ENCODE measurements at regions not wholly inside any gene's neighbourhood (a gene's known extent, or its start where the extent isn't known, plus 50 kb on each side); places are given as distances from the start of the nearest gene placed in this dataset.
A peak's percentile ranks its signal among the peaks of the same experiment; 100 is the strongest.
"Not testable (repeated sequence)": the region's sequence is repeated elsewhere in the genome, so short reads cannot be mapped to it uniquely, and the experiment has no call there.

DNA sequence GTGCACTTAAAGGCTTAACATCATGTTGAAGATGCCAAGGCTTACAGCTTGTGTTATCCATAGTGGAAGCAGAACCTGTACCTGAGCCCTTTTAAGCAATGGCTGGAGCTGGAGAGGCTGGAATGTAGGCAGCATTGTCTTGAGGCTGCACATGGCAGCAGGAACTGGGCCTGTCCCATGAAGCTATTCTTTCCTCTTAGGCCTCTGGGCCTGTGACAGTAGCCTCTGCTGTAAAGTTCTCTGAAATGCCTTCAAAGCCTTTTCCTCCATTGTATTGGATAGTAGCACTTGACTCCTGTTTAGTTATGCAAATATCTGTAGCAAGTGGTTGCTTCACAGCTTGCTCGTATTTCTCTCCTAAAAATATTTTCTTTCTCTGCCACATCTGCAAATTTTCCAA lies 127.4 kb upstream of the ANO5 start:
- DNase-seq (ENCODE audit: low spot score): no peak

DNA sequence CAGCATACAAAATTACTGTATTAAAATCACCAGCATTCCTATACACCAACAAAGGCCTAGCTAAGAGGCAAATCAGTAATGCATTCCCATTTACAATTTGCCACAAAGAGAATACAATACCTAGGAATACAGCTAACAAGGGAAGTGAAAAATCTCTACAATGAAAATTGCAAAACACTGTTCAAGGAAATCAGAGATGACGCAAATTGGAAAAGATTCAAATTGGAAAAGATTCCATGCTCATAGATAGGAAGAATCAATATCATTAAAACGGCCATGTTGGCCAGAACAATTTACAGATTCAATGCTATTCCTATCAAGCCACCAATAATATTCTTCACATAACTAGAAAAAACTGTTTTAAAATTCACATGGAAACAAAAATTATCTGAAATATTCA lies 123.0 kb upstream of the ANO5 start:
- DNase-seq (ENCODE audit: low spot score): no peak

DNA sequence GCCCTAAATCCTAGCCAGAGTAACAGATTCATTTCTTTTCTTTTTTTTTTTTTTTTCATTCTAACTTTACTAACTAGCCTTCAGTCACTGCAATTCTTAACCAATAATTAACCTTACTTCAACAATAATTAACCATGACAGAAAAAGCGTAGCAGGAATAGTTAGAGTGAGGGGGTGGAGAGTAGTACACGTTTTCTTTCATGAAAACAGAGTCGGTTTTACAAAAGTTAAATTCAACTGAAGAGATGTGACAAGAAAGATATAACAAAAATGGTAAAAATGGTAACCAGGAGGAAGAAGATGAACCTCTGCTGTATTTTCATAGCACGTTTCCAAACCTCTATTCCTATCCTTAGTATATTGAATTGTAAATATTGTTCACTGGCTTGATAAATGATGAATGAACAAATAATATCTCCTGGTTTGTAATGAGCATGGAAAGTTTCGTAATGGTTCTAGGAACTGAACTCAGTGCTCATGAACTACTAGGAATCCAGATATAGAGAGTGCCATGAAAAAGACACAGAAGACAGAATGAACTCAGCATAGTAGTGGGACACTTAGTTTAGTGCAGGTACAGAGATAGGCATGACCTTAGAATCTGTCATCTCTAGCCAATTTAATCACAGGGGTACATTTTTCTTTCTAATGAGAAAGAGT lies 116.5 kb upstream of the ANO5 start:
- DNase-seq (ENCODE audit: low spot score): no peak

DNA sequence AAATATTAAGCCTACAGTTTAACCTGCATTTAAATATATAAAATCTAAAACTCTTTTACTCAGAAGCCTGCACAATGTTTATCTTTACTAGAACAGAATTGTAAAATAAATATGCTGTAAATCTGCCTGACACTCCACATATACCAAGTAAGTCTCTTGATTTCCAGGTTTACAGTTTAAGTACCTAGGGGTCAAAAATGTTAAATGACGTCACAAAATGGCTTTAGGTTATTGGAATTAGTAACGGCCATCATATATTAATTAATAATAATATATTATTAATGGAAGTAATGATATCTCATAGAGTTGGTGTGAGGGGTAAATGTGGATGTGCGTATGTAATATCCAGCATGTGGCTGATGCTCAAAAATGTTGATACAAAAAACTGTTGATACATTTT lies 114.8 kb upstream of the ANO5 start:
- DNase-seq (ENCODE audit: low spot score): no peak

DNA sequence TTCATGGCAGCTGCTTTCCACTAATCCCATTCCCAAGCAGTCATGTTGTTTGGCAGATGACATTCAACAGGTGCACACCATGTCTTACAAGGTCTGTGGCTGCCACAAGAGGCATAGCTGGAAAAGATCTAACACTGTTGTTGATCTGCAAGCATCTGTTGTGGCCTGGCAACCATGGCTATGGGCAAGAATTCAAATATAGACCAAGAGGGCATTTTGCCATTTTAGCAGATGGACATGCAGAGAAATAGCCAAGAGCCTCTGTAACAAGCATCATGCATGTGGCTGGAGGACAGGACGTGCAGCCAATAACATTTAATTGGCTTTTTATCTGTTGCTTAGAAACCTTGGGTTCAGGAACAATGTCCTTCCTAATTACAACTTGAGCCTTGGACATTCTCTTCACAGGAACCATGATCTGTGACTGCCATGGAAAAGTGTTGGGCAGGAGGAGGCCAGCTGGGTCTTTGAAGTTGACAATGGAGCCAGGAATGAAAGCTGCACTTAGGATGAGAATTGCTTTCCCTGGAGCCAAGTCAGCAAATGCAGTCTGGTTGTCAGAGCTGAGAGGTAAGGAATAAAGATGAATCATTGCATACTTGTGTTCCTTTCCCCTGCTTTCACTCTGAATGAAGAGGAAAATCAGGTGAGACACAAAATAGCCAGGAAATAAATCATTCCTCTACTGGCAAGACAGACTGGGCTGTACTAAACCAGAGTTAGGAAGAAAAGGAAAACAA lies 113.6 kb upstream of the ANO5 start:
- no peak for DNase-seq (ENCODE audit: low spot score)

DNA sequence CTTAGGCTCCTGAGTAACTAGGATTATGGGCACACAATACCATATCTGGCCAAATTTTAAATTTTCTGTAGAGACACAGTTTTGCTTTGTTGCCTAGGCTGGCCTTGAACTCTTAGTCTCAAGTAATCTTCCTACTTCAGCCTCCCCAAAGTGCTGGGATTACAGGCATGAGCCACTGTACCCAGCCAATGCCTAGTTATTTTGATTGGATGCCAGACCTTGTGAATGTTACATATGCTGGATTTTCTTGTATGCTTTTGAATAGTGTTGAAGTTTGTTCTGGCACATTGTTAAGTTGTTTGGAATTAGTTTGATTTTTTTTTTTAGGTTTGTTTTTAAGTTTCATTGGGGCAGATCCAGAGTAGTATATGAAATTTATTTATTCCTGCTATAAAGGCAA lies 110.7 kb upstream of the ANO5 start:
- no peak for DNase-seq (ENCODE audit: low spot score)

DNA sequence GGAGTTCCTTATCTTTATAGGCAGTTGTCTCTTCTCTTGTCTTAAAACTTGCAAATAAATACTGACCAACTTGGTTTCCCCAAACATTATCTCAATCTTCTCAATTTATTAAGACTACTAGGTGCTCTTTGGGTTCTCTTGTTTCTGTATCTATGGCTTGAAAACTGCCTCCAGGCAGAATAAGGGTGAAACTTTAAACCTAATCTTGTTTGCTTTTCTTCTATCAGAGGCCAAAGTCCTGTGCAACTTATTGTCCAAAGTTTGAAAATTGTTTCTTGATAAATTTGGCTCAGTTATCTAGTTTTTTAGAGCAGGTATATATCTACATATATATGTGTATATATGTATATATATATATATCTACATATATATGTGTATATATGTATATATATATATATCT lies 110.1 kb upstream of the ANO5 start:
- no peak for DNase-seq (ENCODE audit: low spot score)

DNA sequence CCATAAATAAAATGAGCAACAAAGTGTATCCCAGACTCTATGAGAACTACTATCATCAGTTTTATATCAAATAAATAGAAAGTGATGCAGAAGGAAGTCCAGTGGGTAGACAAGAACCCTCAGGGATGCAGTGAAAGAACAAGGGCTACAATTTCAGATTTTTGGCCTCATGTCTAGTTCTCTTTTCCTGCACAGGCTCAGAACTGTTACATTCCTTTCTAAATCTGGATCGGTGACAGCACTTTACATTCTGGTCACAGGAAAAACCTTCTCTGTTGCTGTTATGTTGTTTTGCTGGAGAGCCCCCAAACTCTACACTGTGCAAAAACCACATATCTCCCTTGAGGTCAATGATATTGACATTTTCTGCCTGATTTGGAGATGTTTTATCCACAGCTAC lies 108.8 kb upstream of the ANO5 start:
- DNase-seq (ENCODE audit: low spot score): no peak

DNA sequence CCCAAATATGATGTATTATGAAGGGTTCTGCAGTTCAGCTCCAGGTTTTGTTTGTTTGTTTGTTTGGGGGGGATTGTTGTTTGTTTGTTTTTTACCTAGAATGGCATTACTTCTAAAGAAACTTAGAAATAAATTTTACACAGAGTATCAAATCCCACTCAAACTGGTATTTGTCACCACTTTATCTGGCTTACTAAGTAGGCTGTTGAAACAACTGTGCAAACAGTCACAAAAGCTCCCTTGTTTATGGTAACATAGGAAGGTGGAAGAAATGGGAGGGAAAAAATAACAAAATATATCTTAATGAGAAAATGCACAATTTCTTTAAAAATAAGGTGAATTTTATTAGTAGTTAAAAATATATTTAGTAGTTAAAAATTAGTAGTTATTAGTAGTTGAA lies 108.3 kb upstream of the ANO5 start:
- no peak for DNase-seq (ENCODE audit: low spot score)

DNA sequence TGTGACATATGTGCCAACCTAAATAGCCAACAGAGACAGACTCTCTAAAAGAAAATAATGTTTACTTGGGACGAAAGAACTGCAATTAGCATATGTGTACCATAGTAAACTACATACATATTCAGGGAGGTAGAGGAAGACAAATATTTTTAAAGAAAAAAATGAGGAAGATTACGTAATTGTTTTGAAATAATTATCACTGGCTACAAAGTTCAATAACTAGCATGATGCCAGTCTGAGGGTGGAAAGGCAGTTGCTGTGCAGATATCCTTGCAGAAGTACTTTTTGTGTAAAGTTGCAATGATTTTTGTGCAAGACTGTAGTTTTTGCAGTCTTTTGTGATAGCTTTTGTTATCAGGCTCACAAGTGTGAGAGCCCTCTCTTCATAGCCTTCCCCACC lies 103.3 kb upstream of the ANO5 start:
- no peak for DNase-seq (ENCODE audit: low spot score)

DNA sequence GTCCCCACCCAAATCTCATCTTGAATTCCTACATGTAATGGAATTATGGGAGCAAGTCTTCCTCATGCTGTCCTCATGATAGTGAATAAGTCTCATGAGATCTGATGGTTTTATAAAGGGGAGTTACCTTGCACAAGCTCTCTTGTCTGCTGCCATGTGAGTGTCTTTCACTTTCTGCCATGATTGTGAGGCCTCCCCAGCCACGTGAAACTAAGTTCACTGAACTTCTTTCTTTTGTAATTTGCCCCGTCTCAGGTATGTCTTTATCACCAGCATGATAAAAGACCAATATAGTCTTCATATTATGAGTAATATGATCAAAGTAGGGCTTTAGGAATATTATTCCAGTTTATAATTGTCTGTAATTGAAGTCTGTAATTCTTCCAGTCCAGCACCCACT lies 86.3 kb upstream of the ANO5 start:
- DNase-seq (ENCODE audit: low spot score): no peak

DNA sequence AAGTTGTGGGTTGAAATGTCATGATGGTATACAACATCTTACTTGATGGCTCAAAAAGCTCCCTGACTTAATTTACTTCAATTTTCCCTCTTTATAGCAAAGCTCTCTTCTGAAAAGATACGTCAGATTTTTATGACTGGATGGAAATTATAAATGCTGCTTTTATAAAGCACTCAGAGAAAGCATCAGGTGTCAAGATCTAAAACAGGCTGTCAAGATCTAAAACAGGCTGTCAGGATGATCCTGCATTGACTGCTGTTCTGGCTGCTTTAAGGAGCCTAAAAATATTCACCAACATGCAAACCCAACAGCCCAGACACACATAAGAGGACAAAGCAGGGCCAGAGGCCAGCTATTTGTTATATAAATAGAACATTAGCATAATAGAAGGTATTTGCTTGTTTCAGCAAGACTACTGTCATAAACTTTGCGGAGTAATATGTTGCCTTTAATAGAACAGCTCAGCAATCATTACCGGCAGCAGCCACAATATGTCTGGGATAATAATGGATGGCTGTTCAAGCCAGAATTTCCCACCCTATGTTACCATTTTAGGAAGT lies 77.3 kb upstream of the ANO5 start:
- no peak for DNase-seq (ENCODE audit: low spot score)

DNA sequence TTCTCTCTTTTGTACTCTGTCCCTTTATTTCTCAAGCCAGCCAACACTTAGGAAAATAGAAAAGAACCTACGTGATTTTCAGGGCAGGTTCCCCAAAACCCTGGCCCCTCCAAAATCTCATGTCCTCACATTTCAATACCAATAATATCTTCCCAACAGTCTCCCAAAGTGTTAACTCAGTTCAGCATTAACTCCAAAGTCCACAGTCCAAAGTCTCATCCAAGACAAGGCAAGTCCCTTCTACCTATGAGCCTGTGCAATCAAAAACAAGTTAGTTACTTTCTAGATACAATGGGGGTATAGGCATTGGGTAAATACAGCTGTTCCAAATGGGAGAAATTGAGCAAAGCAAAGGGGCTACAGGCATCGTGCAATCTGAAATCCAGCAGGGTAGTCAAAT lies 64.9 kb upstream of the ANO5 start:
- DNase-seq (ENCODE audit: low spot score): not testable (repeated sequence)

DNA sequence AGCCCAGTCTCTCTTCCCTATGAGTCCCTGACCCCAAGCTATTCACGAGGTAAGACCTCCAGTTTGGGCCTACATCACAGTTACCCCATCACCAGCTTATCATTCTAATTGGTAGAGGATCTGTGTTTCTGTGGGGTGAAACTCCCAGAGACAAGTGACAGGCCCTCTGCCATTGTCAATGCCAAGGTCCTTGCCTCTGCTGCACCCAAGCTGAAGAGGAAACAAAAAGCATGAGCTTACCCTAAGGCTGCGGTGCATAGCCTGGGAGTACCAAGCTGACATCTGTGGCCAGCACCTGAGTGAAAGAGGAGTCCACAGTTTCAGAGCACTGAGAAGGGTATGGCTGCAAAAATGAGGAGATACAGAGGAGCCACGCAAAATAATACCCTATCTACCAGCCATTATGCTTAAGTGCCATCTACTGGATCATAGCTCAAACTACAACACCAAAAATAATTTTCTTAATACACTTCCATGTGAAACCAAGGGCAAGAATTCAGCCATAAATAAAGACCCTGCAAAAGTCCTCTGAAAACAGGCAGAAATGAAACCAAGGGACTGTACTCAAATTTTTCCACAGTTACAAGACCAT lies 62.3 kb upstream of the ANO5 start:
- DNase-seq (ENCODE audit: low spot score): peak; percentile 28

DNA sequence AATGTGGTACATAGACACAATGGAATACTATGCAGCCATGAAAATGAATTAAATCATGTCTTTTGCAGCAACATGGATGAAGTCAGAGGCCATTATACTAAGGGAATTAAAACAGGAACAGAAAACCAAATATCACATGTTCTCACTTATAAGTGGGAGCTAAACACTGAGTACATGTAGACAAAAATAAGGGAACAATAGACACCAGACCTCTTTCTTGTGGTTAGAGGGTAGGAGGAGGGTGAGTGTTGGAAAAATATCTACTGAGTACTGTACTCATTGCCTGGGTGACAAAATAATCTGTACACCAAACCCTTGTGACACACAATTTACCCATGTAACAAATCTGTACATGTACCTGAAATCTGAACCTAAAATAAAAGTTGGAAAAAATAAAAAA lies 59.1 kb upstream of the ANO5 start:
- DNase-seq (ENCODE audit: low spot score): no peak

DNA sequence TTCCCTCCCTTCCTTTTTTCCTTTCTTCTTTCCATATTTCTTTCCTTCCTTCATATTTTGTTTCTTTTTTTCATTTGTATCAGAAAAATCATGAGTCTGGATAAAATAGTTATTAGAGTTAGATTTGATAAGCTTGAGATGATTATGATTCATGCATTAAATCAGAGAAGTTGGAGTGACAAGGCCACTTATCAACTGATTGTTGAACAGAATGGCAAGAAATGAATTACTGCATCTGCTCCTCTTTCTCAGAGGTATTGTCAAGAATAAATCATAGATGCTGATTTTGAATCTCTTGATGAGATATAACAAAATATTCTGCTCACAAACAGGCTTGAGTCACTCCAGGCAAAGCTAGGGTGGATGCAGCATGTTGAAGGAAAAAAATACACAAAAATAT lies 54.6 kb upstream of the ANO5 start:
- DNase-seq (ENCODE audit: low spot score): no peak

Measured in COLO829 (cell line).